ENCODE measurements at regions not wholly inside any gene's neighbourhood (a gene's known extent, or its start where the extent isn't known, plus 50 kb on each side); places are given as distances from the start of the nearest gene placed in this dataset.

DNA sequence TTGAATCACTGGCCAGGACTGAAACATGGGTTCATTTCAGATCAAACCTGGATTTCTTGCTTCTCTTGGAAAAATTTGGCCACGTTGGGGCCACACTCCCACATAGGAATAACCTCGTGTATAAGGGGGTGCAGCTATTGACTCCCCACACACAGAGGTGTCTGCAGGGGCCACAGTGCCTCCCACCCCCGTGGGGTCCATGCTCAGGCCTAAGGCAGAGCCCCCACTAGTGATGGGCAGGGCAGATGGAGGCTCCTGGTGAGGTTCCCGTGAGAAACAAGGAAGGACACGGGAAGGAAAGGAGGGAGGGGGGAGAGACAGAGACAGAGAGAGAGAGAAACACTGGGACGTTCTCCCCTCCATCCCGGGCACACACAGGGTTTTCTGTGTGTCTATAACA lies 230.5 kb downstream of the ERMARD start:
- TF ChIP-seq TCF12 (IDR thresholded peaks at IDR 0.05) (no peak), EZH2phosphoT487 (IDR thresholded peaks at IDR 0.05; ENCODE audit: borderline replicate concordance, low read depth) (no peak), POLR2AphosphoS5 (IDR thresholded peaks at IDR 0.05; ENCODE audit: low read depth, low read length) (no peak), EP300 (IDR thresholded peaks at IDR 0.05; ENCODE audit: borderline replicate concordance in 1 of 2, low read depth in 1 of 2, low read length in 1 of 2) (no peak), CHD2 (IDR thresholded peaks at IDR 0.05; ENCODE audit: low read length, partially characterized antibody) (no peak), SIN3A (IDR thresholded peaks at IDR 0.05; ENCODE audit: borderline replicate concordance, low read depth, low read length) (no peak), SMC3 (IDR thresholded peaks at IDR 0.05; ENCODE audit: low read depth, low read length) (no peak), FOSL2 (IDR thresholded peaks at IDR 0.05; ENCODE audit: borderline replicate concordance, low read depth) (no peak), PBX3 (IDR thresholded peaks at IDR 0.05) (no peak), FOXM1 (IDR thresholded peaks at IDR 0.05; ENCODE audit: low read depth) (no peak), RXRA (IDR thresholded peaks at IDR 0.05; ENCODE audit: borderline replicate concordance, low read depth) (no peak), MEF2A (IDR thresholded peaks at IDR 0.05; ENCODE audit: borderline replicate concordance, low read depth) (no peak)
- TF ChIP-seq, protein P1, sequence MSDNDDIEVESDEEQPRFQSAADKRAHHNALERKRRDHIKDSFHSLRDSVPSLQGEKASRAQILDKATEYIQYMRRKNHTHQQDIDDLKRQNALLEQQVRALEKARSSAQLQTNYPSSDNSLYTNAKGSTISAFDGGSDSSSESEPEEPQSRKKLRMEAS (IDR thresholded peaks at IDR 0.05; ENCODE audit: low read depth), result no peak
- TF ChIP-seq, protein P2, sequence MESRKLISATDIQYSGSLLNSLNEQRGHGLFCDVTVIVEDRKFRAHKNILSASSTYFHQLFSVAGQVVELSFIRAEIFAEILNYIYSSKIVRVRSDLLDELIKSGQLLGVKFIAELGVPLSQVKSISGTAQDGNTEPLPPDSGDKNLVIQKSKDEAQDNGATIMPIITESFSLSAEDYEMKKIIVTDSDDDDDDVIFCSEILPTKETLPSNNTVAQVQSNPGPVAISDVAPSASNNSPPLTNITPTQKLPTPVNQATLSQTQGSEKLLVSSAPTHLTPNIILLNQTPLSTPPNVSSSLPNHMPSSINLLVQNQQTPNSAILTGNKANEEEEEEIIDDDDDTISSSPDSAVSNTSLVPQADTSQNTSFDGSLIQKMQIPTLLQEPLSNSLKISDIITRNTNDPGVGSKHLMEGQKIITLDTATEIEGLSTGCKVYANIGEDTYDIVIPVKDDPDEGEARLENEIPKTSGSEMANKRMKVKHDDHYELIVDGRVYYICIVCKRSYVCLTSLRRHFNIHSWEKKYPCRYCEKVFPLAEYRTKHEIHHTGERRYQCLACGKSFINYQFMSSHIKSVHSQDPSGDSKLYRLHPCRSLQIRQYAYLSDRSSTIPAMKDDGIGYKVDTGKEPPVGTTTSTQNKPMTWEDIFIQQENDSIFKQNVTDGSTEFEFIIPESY (IDR thresholded peaks at IDR 0.05; ENCODE audit: borderline replicate concordance, low read depth), result no peak
- TF ChIP-seq, protein P3, sequence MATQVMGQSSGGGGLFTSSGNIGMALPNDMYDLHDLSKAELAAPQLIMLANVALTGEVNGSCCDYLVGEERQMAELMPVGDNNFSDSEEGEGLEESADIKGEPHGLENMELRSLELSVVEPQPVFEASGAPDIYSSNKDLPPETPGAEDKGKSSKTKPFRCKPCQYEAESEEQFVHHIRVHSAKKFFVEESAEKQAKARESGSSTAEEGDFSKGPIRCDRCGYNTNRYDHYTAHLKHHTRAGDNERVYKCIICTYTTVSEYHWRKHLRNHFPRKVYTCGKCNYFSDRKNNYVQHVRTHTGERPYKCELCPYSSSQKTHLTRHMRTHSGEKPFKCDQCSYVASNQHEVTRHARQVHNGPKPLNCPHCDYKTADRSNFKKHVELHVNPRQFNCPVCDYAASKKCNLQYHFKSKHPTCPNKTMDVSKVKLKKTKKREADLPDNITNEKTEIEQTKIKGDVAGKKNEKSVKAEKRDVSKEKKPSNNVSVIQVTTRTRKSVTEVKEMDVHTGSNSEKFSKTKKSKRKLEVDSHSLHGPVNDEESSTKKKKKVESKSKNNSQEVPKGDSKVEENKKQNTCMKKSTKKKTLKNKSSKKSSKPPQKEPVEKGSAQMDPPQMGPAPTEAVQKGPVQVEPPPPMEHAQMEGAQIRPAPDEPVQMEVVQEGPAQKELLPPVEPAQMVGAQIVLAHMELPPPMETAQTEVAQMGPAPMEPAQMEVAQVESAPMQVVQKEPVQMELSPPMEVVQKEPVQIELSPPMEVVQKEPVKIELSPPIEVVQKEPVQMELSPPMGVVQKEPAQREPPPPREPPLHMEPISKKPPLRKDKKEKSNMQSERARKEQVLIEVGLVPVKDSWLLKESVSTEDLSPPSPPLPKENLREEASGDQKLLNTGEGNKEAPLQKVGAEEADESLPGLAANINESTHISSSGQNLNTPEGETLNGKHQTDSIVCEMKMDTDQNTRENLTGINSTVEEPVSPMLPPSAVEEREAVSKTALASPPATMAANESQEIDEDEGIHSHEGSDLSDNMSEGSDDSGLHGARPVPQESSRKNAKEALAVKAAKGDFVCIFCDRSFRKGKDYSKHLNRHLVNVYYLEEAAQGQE (IDR thresholded peaks at IDR 0.05; ENCODE audit: low read depth, low read length), result no peak
- TF ChIP-seq, protein P4, sequence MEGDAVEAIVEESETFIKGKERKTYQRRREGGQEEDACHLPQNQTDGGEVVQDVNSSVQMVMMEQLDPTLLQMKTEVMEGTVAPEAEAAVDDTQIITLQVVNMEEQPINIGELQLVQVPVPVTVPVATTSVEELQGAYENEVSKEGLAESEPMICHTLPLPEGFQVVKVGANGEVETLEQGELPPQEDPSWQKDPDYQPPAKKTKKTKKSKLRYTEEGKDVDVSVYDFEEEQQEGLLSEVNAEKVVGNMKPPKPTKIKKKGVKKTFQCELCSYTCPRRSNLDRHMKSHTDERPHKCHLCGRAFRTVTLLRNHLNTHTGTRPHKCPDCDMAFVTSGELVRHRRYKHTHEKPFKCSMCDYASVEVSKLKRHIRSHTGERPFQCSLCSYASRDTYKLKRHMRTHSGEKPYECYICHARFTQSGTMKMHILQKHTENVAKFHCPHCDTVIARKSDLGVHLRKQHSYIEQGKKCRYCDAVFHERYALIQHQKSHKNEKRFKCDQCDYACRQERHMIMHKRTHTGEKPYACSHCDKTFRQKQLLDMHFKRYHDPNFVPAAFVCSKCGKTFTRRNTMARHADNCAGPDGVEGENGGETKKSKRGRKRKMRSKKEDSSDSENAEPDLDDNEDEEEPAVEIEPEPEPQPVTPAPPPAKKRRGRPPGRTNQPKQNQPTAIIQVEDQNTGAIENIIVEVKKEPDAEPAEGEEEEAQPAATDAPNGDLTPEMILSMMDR (IDR thresholded peaks at IDR 0.05), result no peak
- no peaks in the 10 kb centered on the region for H3K27me3 ChIP-seq (ENCODE audit: insufficient read depth)
- no peaks in the 10 kb centered on the region for H3K79me2 ChIP-seq (ENCODE audit: insufficient read depth)
- H3K4me2 ChIP-seq, result no peak overlapping the region
- H3K27ac ChIP-seq (ENCODE audit: low read depth in 2 of 2, low read length in 1 of 2), result no peak overlapping the region
- no peaks in the 10 kb centered on the region for H3F3A ChIP-seq (replicated peaks; ENCODE audit: insufficient read depth)
- no peaks in the 10 kb centered on the region for H3K36me3 ChIP-seq (replicated peaks in 1 of 2; ENCODE audit: control insufficient read depth in 1 of 2, insufficient read depth in 2 of 2, low read length in 1 of 2)
- H3K9ac ChIP-seq, result no peak overlapping the region
- POLR2A ChIA-PET, result no interaction called here
- no peak overlapping the region for H3K4me3 ChIP-seq (ENCODE audit: low read depth in 2 of 2, low read length in 1 of 2)
- H3K9me2 ChIP-seq, result no peaks in the 10 kb centered on the region
- WGBS (ENCODE audit: low lambda C conversion rate), result 20% methylated on average over 7 of the region's 7 CpGs
- DNase-seq, result no peak
- H4K20me1 ChIP-seq (ENCODE audit: insufficient read depth), result no peaks in the 10 kb centered on the region
- no peaks in the 10 kb centered on the region; a peak in 1 of 4 replicates for H3K4me1 ChIP-seq (ENCODE audit: control insufficient read depth in 1 of 2, insufficient read depth in 2 of 2, low read depth in 1 of 2, low read length in 1 of 2)
- H3K9me3 ChIP-seq, result no peaks in the 10 kb centered on the region
- no peak overlapping the region for H2AFZ ChIP-seq (ENCODE audit: low read depth)
- CTCF ChIA-PET, result no interaction called here

All from SK-N-SH (cell line).